HL-60 (cell line): ENCODE measurements at regions not wholly inside any gene's neighbourhood (a gene's known extent, or its start where the extent isn't known, plus 50 kb on each side); places are given as distances from the start of the nearest gene placed in this dataset.

Experiments
- DNase-seq, 2 experiments: peaks; one replicate each; pipeline ENCODE4 v3.0.0-alpha.2; 2010 to 2020; ENCODE audit warnings: low read depth in 1 of 2, low spot score in 1 of 2
- H3K27ac ChIP-seq: fragments of 250-450 bp; sonication (Bioruptor Pico); replicated peaks from 2 replicates; pipeline ENCODE4 v1.5.1; 2020; ENCODE audit warnings: mild to moderate bottlenecking, moderate library complexity
- H3K27me3 ChIP-seq: fragments of 250-450 bp; sonication (Bioruptor Pico); 2 replicates; pipeline ENCODE4 v1.5.1; 2021; ENCODE audit warnings: mild to moderate bottlenecking, moderate library complexity; ENCODE audit not compliant: insufficient read depth, poor library complexity, severe bottlenecking
- H3K4me3 ChIP-seq: replicated peaks from 2 replicates; pipeline ENCODE4 v1.5.1; 2011; ENCODE audit warnings: mild to moderate bottlenecking, control low read depth, low read length; ENCODE audit not compliant: insufficient read depth
- CTCF ChIP-seq: IDR thresholded peaks from one replicate; pipeline ENCODE4 v1.5.1; 2011; ENCODE audit warnings: low read length, control low read depth, inconsistent platforms; ENCODE audit not compliant: insufficient read depth
- GABPA ChIP-seq: IDR thresholded peaks from 2 replicates; pipeline ENCODE4 v1.6.1; 2012; ENCODE audit warnings: low read depth
- POLR2AphosphoS5 ChIP-seq: IDR thresholded peaks from 2 replicates; pipeline ENCODE4 v1.6.1; 2012; ENCODE audit warnings: low read depth
- SPI1 ChIP-seq: IDR thresholded peaks from 2 replicates; pipeline ENCODE4 v1.6.1; 2012; ENCODE audit warnings: low read depth, mild to moderate bottlenecking, borderline replicate concordance
- TF ChIP-seq, protein P1 (sequence below): IDR thresholded peaks from 2 replicates; pipeline ENCODE4 v1.6.1; 2012; ENCODE audit warnings: low read depth; ENCODE audit not compliant: insufficient replicate concordance

- TF ChIP-seq, protein P1, sequence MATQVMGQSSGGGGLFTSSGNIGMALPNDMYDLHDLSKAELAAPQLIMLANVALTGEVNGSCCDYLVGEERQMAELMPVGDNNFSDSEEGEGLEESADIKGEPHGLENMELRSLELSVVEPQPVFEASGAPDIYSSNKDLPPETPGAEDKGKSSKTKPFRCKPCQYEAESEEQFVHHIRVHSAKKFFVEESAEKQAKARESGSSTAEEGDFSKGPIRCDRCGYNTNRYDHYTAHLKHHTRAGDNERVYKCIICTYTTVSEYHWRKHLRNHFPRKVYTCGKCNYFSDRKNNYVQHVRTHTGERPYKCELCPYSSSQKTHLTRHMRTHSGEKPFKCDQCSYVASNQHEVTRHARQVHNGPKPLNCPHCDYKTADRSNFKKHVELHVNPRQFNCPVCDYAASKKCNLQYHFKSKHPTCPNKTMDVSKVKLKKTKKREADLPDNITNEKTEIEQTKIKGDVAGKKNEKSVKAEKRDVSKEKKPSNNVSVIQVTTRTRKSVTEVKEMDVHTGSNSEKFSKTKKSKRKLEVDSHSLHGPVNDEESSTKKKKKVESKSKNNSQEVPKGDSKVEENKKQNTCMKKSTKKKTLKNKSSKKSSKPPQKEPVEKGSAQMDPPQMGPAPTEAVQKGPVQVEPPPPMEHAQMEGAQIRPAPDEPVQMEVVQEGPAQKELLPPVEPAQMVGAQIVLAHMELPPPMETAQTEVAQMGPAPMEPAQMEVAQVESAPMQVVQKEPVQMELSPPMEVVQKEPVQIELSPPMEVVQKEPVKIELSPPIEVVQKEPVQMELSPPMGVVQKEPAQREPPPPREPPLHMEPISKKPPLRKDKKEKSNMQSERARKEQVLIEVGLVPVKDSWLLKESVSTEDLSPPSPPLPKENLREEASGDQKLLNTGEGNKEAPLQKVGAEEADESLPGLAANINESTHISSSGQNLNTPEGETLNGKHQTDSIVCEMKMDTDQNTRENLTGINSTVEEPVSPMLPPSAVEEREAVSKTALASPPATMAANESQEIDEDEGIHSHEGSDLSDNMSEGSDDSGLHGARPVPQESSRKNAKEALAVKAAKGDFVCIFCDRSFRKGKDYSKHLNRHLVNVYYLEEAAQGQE, result no peak
- TF ChIP-seq POLR2AphosphoS5, result no peak
- peaks cover 3% of the 10 kb centered on the region for H3K27me3 ChIP-seq
- H3K27ac ChIP-seq, result no peak overlapping the region
- DNase-seq, result no peak
- H3K4me3 ChIP-seq, result no peak overlapping the region
Observed at GRCh38 chr3:73299184-73299691, 237.8 kb downstream of the EBLN2 start.

- no peak for DNase-seq
- TF ChIP-seq POLR2AphosphoS5 (no peak), GABPA (no peak), CTCF (no peak), SPI1 (no peak)
- TF ChIP-seq, protein P1, result no peak
- Histone ChIP-seq H3K27ac (no peak overlapping the region), H3K27me3 (no peaks in the 10 kb centered on the region), H3K4me3 (no peak overlapping the region)
Observed at GRCh38 chr3:73314151-73314951, 252.9 kb downstream of the EBLN2 start.

DNA sequence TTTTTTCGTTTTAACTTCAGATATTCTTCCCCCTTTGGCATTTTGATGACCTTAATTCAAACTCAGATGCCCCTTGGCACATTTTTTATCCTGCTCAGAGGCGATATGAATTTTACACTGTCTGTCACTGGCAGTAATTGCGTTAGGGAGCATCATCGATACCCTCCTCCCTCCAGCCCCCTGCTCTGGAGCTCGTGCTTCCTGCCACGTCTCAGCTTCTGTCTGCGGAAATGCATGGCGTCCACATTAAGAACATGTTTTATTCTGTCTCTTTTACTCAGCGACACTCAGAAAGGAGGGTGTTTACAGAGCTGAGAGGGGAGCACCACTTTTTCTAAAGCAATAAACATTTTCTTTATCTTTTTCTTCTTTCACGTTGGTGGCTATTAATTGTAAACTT is 254.2 kb downstream of the EBLN2 start:
- TF ChIP-seq GABPA (no peak), SPI1 (no peak), POLR2AphosphoS5 (no peak), CTCF (no peak)
- TF ChIP-seq, protein P1, result no peak

More for the DNA sequence above, 254.2 kb downstream of the EBLN2 start:
- H3K27me3 ChIP-seq, result no peaks in the 10 kb centered on the region
- no peak for DNase-seq
- no peak overlapping the region for H3K27ac ChIP-seq
- no peak overlapping the region for H3K4me3 ChIP-seq
